Central memory CD8-positive, alpha-beta T cell (primary cell): ENCODE measurements at regions not wholly inside any gene's neighbourhood (a gene's known extent, or its start where the extent isn't known, plus 50 kb on each side); places are given as distances from the start of the nearest gene placed in this dataset.

Experiments
- ATAC-seq: fragments of 150-1000 bp; cut with Tn5 transposase; replicated peaks from 2 replicates; pipeline ENCODE4 v1.10.0; 2022; ENCODE audit warnings: mild to moderate bottlenecking, moderate FRiP score, moderate number of reproducible peaks; ENCODE audit not compliant: poor library complexity, severe bottlenecking; ENCODE audit errors: extremely low read depth
- DNase-seq, 2 donors: peaks; one replicate each; pipeline ENCODE4 v3.0.0; 2021; ENCODE audit warnings: low spot score in 2 of 2
- H3K27ac Mint-ChIP-seq: one replicate; pipeline ENCODE4 v1.8.0; 2022; ENCODE audit warnings: low read depth, mild to moderate bottlenecking, moderate library complexity, mixed read lengths
- H3K27me3 Mint-ChIP-seq: one replicate; pipeline ENCODE4 v1.8.0; 2022; ENCODE audit warnings: mixed read lengths
- H3K36me3 Mint-ChIP-seq: one replicate; pipeline ENCODE4 v1.8.0; 2022; ENCODE audit warnings: mild to moderate bottlenecking, moderate library complexity, mixed read lengths; ENCODE audit not compliant: insufficient read depth
- H3K4me1 Mint-ChIP-seq: one replicate; pipeline ENCODE4 v1.8.0; 2022; ENCODE audit warnings: mixed read lengths
- H3K4me3 Mint-ChIP-seq: one replicate; pipeline ENCODE4 v1.8.0; 2022; ENCODE audit warnings: mild to moderate bottlenecking, moderate library complexity, mixed read lengths
- H3K9me3 Mint-ChIP-seq: one replicate; pipeline ENCODE4 v1.8.0; 2022; ENCODE audit warnings: mixed read lengths

DNA sequence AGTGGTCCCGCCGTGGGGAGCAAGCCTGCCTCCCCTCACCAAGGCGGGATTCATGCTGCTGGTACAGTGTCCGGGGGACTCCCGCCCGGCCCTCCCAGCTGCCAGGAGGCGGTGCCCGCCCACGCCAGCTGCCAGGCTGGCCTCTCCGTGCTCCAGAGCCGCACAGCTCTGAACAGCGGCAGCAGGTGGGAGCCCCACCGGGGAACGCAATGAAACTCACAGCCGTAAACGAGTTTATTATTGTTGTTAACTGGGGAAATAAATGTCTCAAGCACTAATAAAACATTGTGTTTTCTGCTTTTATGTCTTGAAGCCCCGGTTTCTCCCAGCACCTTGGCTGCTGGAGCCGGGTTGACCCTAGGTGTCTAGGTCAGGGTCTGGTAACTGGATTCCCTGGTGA lies 317.7 kb upstream of the TLE3 start:
- Mint-ChIP-seq H3K36me3 (no peaks in the 10 kb centered on the region), H3K27me3 (peaks cover 46% of the 10 kb centered on the region), H3K4me3 (no peak overlapping the region), H3K4me1 (no peaks in the 10 kb centered on the region), H3K9me3 (no peaks in the 10 kb centered on the region), H3K27ac (no peak overlapping the region)
- no peak for DNase-seq
- ATAC-seq, result no peak

DNA sequence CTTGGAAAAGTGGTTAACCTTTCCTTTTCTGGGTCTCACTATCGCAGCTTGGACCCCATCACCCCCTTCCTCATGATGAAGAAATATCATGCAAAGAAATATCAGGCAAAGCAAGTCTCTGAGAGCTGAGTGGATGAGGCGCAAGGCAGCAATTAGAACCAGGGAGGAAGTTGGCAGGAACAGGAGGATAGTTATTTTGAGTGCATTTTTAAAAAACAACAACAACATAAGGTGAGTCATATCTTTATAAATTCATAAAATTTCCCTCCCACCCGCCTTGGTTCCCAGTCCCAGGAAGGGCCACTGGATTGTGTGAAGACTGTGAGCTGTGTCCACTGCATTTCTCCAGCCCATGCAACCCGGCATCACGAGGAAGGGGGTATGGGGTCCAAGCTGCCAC lies 316.9 kb upstream of the TLE3 start:
- Mint-ChIP-seq H3K27me3 (peaks cover 39% of the 10 kb centered on the region), H3K36me3 (no peaks in the 10 kb centered on the region), H3K4me1 (no peaks in the 10 kb centered on the region), H3K9me3 (no peaks in the 10 kb centered on the region), H3K4me3 (no peak overlapping the region), H3K27ac (no peak overlapping the region)
- DNase-seq (no peak), ATAC-seq (no peak)

DNA sequence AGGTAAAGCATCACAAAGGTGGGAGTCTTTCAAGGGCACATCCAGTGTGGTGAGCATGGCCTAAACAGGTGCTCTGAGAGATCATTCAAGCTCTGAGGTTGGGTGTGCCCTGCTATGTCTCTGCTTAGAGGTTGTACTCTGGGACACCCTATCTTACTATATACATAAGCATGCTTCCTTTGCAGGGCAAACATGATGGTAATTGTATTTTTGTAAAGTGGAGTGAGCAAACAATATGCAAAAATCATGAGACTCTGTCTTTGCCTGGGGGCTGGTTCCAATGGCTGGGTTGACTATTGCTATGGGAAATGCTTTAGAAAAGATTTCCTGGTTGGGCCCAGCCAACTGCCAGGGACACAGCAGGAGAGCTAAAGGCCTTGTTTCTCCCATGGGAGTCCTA lies 315.1 kb upstream of the TLE3 start:
- Mint-ChIP-seq H3K36me3 (no peaks in the 10 kb centered on the region), H3K4me3 (no peak overlapping the region), H3K9me3 (no peaks in the 10 kb centered on the region), H3K27ac (no peak overlapping the region), H3K27me3 (peaks cover 20% of the 10 kb centered on the region), H3K4me1 (no peaks in the 10 kb centered on the region)
- no peak for DNase-seq
- ATAC-seq, result no peak

DNA sequence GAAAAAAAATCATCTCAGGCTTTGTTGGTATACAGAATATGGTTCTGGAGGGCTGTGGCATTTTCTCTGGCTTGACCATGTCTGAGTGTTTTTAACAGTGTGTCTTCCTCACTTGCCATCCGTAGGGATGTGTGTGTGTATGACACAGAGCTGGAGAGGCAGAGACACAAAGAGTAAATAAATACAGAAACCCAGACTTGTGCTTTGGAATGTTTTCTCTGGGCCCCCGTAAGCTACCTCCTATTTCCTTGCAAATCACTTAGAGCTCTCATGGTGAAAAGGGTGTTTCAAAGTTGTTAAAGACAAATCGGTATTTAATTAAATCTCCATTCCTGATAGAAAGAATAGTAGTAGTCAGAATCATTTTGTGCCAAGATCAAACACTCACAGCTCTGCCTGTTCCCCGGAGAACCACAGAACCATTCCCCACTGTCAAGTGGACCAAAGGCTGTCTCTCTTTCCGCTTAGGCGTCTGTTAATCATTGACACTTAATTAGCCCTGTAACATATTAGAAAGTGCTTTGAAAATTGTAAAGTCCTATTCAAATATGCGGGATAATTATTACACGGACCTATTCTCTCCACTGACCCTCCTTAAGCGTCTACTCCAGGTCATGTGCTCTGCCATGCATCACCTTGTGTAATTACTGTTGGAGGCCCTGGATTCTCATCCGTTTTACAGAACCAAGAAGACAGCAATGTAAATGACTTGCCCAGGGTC lies 313.6 kb upstream of the TLE3 start:
- no peak for DNase-seq
- no peak for ATAC-seq
- H3K9me3 Mint-ChIP-seq, result no peaks in the 10 kb centered on the region
- peaks cover 6% of the 10 kb centered on the region for H3K27me3 Mint-ChIP-seq
- H3K4me3 Mint-ChIP-seq, result no peak overlapping the region
- no peak overlapping the region for H3K27ac Mint-ChIP-seq
- H3K36me3 Mint-ChIP-seq, result no peaks in the 10 kb centered on the region
- H3K4me1 Mint-ChIP-seq, result no peaks in the 10 kb centered on the region

DNA sequence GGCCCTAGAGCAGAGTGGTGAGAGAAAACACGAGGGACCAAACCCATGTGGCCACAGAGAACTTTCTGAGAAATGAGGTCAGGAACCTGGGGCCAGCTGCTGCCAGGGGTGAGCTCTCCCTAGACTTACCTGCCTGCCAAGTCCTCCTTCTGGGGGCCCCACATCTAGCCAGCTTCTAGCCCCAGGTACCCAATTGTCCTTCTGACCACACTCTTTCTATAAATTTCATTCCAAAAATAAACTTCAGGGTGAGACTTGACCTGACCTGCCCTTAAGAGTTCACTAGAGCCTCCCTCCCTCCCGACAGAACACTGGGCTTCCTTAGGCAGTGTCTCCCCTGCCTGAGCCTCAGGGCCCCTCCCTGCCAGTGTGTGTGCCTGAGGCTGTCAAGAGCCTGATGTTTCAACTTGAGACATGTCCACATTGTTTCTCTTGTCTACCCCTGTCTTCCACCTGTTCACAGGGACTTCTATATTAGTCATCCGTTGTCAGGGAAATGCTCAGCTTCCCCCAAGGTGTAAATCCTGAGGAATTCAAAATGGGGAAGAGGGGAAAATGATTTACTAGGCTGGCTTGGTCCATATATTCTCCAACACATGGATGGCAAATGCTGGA lies 312.8 kb upstream of the TLE3 start:
- no peak for ATAC-seq
- Mint-ChIP-seq H3K4me1 (no peaks in the 10 kb centered on the region), H3K27ac (no peak overlapping the region), H3K9me3 (no peaks in the 10 kb centered on the region), H3K27me3 (no peaks in the 10 kb centered on the region), H3K4me3 (no peak overlapping the region), H3K36me3 (no peaks in the 10 kb centered on the region)
- no peak for DNase-seq

GRCh38 chr15:70409388-70409787 lies 311.7 kb upstream of the TLE3 start:
- H3K36me3 Mint-ChIP-seq, result no peaks in the 10 kb centered on the region
- ATAC-seq, result no peak
- H3K4me3 Mint-ChIP-seq, result no peak overlapping the region
- no peak for DNase-seq
- no peaks in the 10 kb centered on the region for H3K9me3 Mint-ChIP-seq
- H3K27me3 Mint-ChIP-seq, result peaks cover 2% of the 10 kb centered on the region
- H3K27ac Mint-ChIP-seq, result no peak overlapping the region
- H3K4me1 Mint-ChIP-seq, result no peaks in the 10 kb centered on the region

GRCh38 chr15:70407955-70408354 lies 310.2 kb upstream of the TLE3 start:
- no peaks in the 10 kb centered on the region for H3K9me3 Mint-ChIP-seq
- DNase-seq (no peak), ATAC-seq (no peak)
- peaks cover 7% of the 10 kb centered on the region for H3K27me3 Mint-ChIP-seq
- no peaks in the 10 kb centered on the region for H3K4me1 Mint-ChIP-seq
- no peak overlapping the region for H3K27ac Mint-ChIP-seq
- H3K4me3 Mint-ChIP-seq, result no peak overlapping the region
- H3K36me3 Mint-ChIP-seq, result no peaks in the 10 kb centered on the region

DNA sequence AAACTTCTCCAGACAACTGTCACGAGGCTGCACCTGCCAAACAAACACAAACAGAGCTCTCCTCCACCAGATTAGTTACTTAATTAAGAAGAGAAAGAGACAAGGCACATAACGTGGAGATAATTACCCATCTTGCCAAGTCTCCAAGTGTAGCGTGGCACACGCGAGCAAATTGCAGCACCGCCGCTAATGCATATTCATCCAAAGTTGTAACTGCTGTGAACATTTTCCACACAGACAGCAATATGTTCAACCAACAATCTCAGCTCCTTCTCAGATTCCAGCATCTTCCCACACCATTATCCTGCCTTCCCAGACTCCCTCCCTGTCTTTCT lies 309.6 kb upstream of the TLE3 start:
- no peak overlapping the region for H3K4me3 Mint-ChIP-seq
- ATAC-seq (no peak), DNase-seq (no peak)
- peaks cover 11% of the 10 kb centered on the region for H3K27me3 Mint-ChIP-seq
- H3K9me3 Mint-ChIP-seq, result no peaks in the 10 kb centered on the region
- H3K4me1 Mint-ChIP-seq, result no peaks in the 10 kb centered on the region
- H3K36me3 Mint-ChIP-seq, result no peaks in the 10 kb centered on the region
- H3K27ac Mint-ChIP-seq, result no peak overlapping the region

DNA sequence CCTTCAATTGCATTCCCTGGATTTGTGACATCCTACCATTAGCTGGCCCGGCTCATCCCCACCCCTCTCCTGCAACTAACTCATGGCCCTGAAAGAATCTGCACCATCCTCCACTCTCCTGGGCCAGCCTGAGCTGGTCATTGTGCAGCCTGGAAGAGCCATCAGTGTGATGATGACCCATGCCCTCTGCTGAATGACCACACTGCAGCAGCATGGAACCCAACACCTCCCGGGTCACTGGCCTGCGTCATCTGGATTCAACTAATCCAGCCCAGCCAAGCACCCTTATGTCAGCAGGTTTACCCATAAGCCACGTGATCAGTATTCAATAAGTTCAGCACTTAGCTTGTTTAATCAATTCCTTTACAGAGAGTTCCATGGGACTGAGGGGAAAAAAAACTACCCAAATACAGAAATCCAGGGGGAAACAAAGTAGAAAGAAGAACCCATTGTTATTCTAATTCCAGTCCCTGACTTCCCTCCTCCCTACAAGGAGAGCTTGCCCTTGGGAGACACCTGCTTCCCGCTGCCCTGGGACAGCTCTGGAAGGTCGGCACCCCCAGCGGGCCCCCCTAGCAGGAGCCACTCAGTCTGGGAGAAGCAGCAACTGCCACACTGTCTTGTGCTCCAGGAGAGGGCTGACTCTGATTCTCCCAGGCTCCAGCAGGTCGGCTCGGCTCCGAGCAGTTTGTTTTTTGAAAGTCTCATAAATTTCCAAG lies 309.1 kb upstream of the TLE3 start:
- Mint-ChIP-seq H3K4me1 (no peaks in the 10 kb centered on the region), H3K27me3 (peaks cover 17% of the 10 kb centered on the region), H3K27ac (no peak overlapping the region), H3K9me3 (no peaks in the 10 kb centered on the region), H3K4me3 (no peak overlapping the region), H3K36me3 (no peaks in the 10 kb centered on the region)
- DNase-seq (no peak), ATAC-seq (no peak)

GRCh38 chr15:70401709-70402108 lies 304.0 kb upstream of the TLE3 start:
- H3K36me3 Mint-ChIP-seq, result no peaks in the 10 kb centered on the region

GRCh38 chr15:70400766-70401541 lies 303.2 kb upstream of the TLE3 start:
- no peaks in the 10 kb centered on the region for H3K36me3 Mint-ChIP-seq
- no peak overlapping the region for H3K27ac Mint-ChIP-seq
- ATAC-seq, result no peak
- H3K9me3 Mint-ChIP-seq, result no peaks in the 10 kb centered on the region
- peaks cover 5% of the 10 kb centered on the region for H3K4me1 Mint-ChIP-seq
- peaks cover 19% of the 10 kb centered on the region for H3K27me3 Mint-ChIP-seq
- no peak overlapping the region for H3K4me3 Mint-ChIP-seq
- no peak for DNase-seq

More at GRCh38 chr15:70401709-70402108, 304.0 kb upstream of the TLE3 start:
- Mint-ChIP-seq H3K9me3 (no peaks in the 10 kb centered on the region), H3K27me3 (peaks cover 19% of the 10 kb centered on the region), H3K4me1 (peaks cover 5% of the 10 kb centered on the region), H3K27ac (no peak overlapping the region), H3K4me3 (no peak overlapping the region)
- ATAC-seq (no peak), DNase-seq (no peak)

DNA sequence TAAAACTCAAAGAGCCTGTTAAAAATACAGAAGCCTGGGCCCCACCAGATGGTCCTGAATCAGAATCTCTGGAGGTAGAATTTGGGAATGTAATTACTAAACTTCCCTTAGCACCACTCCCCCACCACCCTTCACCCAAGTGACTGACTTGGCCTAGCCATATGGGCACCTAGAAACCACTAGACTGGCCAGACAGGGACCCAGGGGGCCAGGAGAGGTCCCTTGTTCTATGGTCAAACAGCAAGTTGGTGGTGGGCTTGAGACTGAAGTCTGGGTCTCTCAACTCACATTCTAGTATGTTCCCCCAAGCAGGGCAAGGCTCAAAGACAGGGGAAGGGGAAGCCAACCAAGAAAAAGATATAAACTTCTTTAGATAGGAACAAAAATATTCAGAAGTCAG lies 301.5 kb upstream of the TLE3 start:
- H3K27me3 Mint-ChIP-seq, result peaks cover 26% of the 10 kb centered on the region
- H3K27ac Mint-ChIP-seq, result no peak overlapping the region
- ATAC-seq (no peak), DNase-seq (no peak)
- no peak overlapping the region for H3K4me3 Mint-ChIP-seq
- H3K9me3 Mint-ChIP-seq, result no peaks in the 10 kb centered on the region
- peaks cover 5% of the 10 kb centered on the region for H3K4me1 Mint-ChIP-seq
- no peaks in the 10 kb centered on the region for H3K36me3 Mint-ChIP-seq
